Adrenal gland (tissue), 9 donors: ENCODE measurements at regions not wholly inside any gene's neighbourhood (a gene's known extent, or its start where the extent isn't known, plus 50 kb on each side); places are given as distances from the start of the nearest gene placed in this dataset.

Source experiments
- DNase-seq, 7 donors: peaks; one replicate each; pipeline ENCODE4 v3.0.0-alpha.2; 2019 to 2020
- H3K27ac ChIP-seq, 5 donors: fragments of 200-600 bp; sonication (generic) in 4 of 5; 1 replicate in 3 of 5; 2 replicates in 2 of 5; pipeline versions ENCODE4 v1.5.1 to v1.8.0; 2016 to 2020; ENCODE audit warnings: mild to moderate bottlenecking in 1 of 5
- H3K27me3 ChIP-seq: fragments of 200-600 bp; 2 replicates; pipeline ENCODE4 v1.8.0; 2021
- H3K36me3 ChIP-seq, 2 donors: fragments of 200-600 bp; replicated peaks in 1 of 2; 1 replicate in 1 of 2; 2 replicates in 1 of 2; pipeline versions ENCODE4 v1.5.1 to v1.8.0; 2018 to 2022
- H3K4me1 ChIP-seq, 2 donors: fragments of 200-600 bp; replicated peaks in 1 of 2; 1 replicate in 1 of 2; 2 replicates in 1 of 2; pipeline versions ENCODE4 v1.5.1 to v1.8.0; 2018 to 2021
- H3K4me3 ChIP-seq, 4 donors: fragments of 200-600 bp; sonication (generic) in 3 of 4; one replicate each; pipeline ENCODE4 v1.5.1; 2016 to 2018
- H3K9me3 ChIP-seq, 3 donors: fragments of 200-600 bp; sonication (generic) in 1 of 3; replicated peaks in 1 of 3; 1 replicate in 2 of 3; 2 replicates in 1 of 3; pipeline versions ENCODE4 v1.5.1 to v1.8.0; 2016 to 2021
- POLR2A ChIP-seq, 2 donors: fragments of 450-650 bp; IDR thresholded peaks; one replicate each; pipeline ENCODE4 v1.6.1; 2017; ENCODE audit warnings: antibody characterized with exemption in 2 of 2, mild to moderate bottlenecking in 2 of 2, moderate library complexity in 1 of 2
- WGBS, 4 donors: extraction: QIAGEN DNeasy Blood & Tissue Kit in 2 of 4; methylation state at CpG; one replicate each; pipeline versions ENCODE4 v1.1.5 to v1.1.7; 2013 to 2017; 5-methylcytosine and 5-hydroxymethylcytosine counted together
- intact Hi-C, 2 donors: fragments of 100-400 bp; cut with DNase I; formaldehyde crosslinking; loops; one replicate each; pipeline versions ENCODE4 v1.14.1 to v1.15.0; 2022 to 2023
- TF ChIP-seq, protein P1 (sequence below), 6 experiments: fragments of 450-650 bp in 4 of 6; fragments of 200-600 bp in 2 of 6; sonication (generic) in 1 of 6; IDR thresholded peaks; 1 replicate in 5 of 6; 2 replicates in 1 of 6; pipeline versions ENCODE4 v1.5.1 to v1.8.0; 2016 to 2021; ENCODE audit warnings: antibody characterized with exemption in 6 of 6, mild to moderate bottlenecking in 2 of 6, moderate library complexity in 1 of 6
- donor health status: healthy with polysubstance abuse.
- donor health status: Bipolar disorder and iron deficiency.
- donor health status: DM: yes; HTN: yes; CAD: no.
- donor health status: DM: no; HTN: no; CAD: no.
- donor health status: DM: no; HTN: no; CAD: no.

DNA sequence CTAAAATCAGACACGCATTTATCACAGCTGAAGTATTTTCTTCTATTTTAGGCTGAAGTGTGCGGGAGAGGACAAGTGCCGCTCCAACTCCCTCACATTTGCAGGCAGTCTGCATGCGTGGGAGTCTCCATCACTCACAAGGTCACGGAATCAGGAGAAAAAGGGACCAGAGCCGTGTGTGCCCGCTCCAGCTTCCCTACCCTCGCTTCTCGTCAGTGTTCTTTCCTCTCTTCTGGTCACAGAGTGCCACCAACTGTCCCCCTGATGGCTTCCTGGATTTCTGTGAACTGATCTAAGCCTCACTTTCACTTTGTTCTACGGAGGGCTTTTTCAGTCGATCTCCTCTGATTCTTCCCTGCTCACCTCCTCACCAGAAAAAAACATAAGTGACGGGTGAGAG lies 407.4 kb upstream of the AADAT start:
- no peak for TF ChIP-seq POLR2A (IDR thresholded peaks at IDR 0.05)
- TF ChIP-seq, protein P1, sequence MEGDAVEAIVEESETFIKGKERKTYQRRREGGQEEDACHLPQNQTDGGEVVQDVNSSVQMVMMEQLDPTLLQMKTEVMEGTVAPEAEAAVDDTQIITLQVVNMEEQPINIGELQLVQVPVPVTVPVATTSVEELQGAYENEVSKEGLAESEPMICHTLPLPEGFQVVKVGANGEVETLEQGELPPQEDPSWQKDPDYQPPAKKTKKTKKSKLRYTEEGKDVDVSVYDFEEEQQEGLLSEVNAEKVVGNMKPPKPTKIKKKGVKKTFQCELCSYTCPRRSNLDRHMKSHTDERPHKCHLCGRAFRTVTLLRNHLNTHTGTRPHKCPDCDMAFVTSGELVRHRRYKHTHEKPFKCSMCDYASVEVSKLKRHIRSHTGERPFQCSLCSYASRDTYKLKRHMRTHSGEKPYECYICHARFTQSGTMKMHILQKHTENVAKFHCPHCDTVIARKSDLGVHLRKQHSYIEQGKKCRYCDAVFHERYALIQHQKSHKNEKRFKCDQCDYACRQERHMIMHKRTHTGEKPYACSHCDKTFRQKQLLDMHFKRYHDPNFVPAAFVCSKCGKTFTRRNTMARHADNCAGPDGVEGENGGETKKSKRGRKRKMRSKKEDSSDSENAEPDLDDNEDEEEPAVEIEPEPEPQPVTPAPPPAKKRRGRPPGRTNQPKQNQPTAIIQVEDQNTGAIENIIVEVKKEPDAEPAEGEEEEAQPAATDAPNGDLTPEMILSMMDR (IDR thresholded peaks at IDR 0.05): no peak
- no peak for DNase-seq
- Histone ChIP-seq H3K36me3 (no peaks in the 10 kb centered on the region), H3K9me3 (no peaks in the 10 kb centered on the region), H3K4me1 (no peaks in the 10 kb centered on the region), H3K27ac (no peak overlapping the region), H3K27me3 (no peaks in the 10 kb centered on the region), H3K4me3 (peak overlapping the region in 2 of 4 donors; percentile 8 to 40)
- intact Hi-C loops: no loop called here
- WGBS, 4 donors: 23 to 44% (median 34%) methylated on average over 12 of the region's 12 CpGs

- TF ChIP-seq, protein P1 (IDR thresholded peaks at IDR 0.05): no peak
- TF ChIP-seq POLR2A (IDR thresholded peaks at IDR 0.05): no peak
- intact Hi-C loops: no loop called here
Observed at GRCh38 chr4:170491981-170492380, 402.2 kb upstream of the AADAT start.

GRCh38 chr4:170476351-170476750 lies 386.6 kb upstream of the AADAT start:
- intact Hi-C loops: no loop called here
- Histone ChIP-seq H3K27ac (no peak overlapping the region), H3K4me1 (no peaks in the 10 kb centered on the region), H3K27me3 (no peaks in the 10 kb centered on the region), H3K4me3 (no peak overlapping the region), H3K9me3 (no peaks in the 10 kb centered on the region), H3K36me3 (no peaks in the 10 kb centered on the region)
- WGBS, 4 donors: 29 to 61% (median 58%) methylated on average over 2 of the region's 2 CpGs
- DNase-seq: no peak
- TF ChIP-seq POLR2A (IDR thresholded peaks at IDR 0.05): no peak
- TF ChIP-seq, protein P1 (IDR thresholded peaks at IDR 0.05): no peak

More at GRCh38 chr4:170491981-170492380, 402.2 kb upstream of the AADAT start:
- Histone ChIP-seq H3K27ac (no peak overlapping the region), H3K36me3 (no peaks in the 10 kb centered on the region), H3K4me3 (no peak overlapping the region), H3K27me3 (no peaks in the 10 kb centered on the region), H3K4me1 (no peaks in the 10 kb centered on the region), H3K9me3 (no peaks in the 10 kb centered on the region)
- 43 to 77% (median 67%) methylated on average over 2 of the region's 2 CpGs for WGBS, 4 donors
- no peak for DNase-seq

- Histone ChIP-seq H3K4me1 (no peaks in the 10 kb centered on the region), H3K36me3 (no peaks in the 10 kb centered on the region), H3K4me3 (no peak overlapping the region), H3K27ac (no peak overlapping the region), H3K9me3 (no peaks in the 10 kb centered on the region), H3K27me3 (no peaks in the 10 kb centered on the region)
- TF ChIP-seq, protein P1 (IDR thresholded peaks at IDR 0.05): no peak
- TF ChIP-seq POLR2A (IDR thresholded peaks at IDR 0.05): no peak
- intact Hi-C loops: no loop called here
- WGBS, 4 donors: 39 to 74% (median 58%) methylated on average over 2 to 5 of the region's 5 CpGs; no CpG with 5 or more reads in 1 of the 4 donors
- DNase-seq: no peak
Observed at GRCh38 chr4:170465429-170465828, 375.7 kb upstream of the AADAT start.
